Stimulated activated CD4-positive, alpha-beta T cell treated with anti-CD3 and anti-CD28 coated beads, TNF-alpha, amount 100 ng/mL, for 1 hour (primary cell): ENCODE measurements at regions not wholly inside any gene's neighbourhood (a gene's known extent, or its start where the extent isn't known, plus 50 kb on each side); places are given as distances from the start of the nearest gene placed in this dataset.

Experiments
- DNase-seq, 3 donors: peaks; one replicate each; pipeline ENCODE4 v3.0.0-alpha.2; 2020; ENCODE audit warnings: low read depth in 3 of 3, low spot score in 1 of 3

- DNase-seq: no peak
Observed at GRCh38 chr16:72284042-72284789, 112.3 kb upstream of the PMFBP1 start.

- DNase-seq: no peak
Observed at GRCh38 chr16:72282362-72282761, 110.4 kb upstream of the PMFBP1 start.

DNA sequence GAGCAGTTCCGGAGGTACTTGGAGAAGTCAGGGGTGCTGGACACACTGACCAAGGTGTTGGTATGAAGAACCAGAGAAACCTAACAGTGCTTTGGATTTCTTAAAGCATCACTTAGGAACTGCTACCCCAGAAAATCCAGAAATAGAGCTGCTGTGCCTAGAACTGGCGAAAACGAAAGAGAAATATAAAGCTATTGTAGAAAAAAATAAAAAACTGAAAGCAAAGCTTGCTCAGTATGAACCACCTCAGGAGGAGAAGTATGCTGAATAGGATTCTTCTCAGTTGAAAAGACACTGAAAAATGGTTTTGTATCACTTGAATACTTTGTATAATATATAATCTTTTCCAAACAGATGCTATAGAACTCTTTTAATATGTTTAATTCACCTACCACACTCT lies 106.3 kb upstream of the PMFBP1 start:
- no peak for DNase-seq

- no peak for DNase-seq
Observed at GRCh38 chr16:72277749-72278148, 105.8 kb upstream of the PMFBP1 start.

- no peak for DNase-seq
Observed at GRCh38 chr16:72271699-72272240, 99.8 kb upstream of the PMFBP1 start.

GRCh38 chr16:72270531-72270930 lies 98.6 kb upstream of the PMFBP1 start:
- DNase-seq: no peak

GRCh38 chr16:72266836-72267235 lies 94.9 kb upstream of the PMFBP1 start:
- no peak for DNase-seq

GRCh38 chr16:72264771-72265170 lies 92.8 kb upstream of the PMFBP1 start:
- DNase-seq: no peak

DNA sequence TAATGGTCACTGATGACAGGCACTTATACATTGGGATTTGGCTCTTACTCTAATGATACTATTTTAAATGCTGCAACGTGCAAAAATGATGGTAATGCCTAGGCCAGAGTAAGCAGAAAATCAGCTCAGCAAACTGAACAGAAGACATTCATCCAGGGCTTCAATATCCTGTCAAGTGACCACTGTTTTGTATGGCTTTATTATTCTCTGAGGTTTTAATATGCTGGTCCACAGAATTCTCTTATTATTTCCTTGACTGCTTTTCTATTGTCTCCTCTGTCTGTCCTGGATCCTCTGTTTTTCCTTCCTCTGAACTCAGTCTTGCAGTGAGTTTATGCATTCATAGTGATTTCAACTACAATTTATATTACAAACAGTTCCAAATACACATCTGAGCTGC lies 90.8 kb upstream of the PMFBP1 start:
- DNase-seq: no peak

- no peak for DNase-seq
Observed at GRCh38 chr16:72261127-72261526, 89.2 kb upstream of the PMFBP1 start.

- DNase-seq: no peak
Observed at GRCh38 chr16:72256398-72257066, 84.6 kb upstream of the PMFBP1 start.

- no peak for DNase-seq
Observed at GRCh38 chr16:72255786-72256185, 83.8 kb upstream of the PMFBP1 start.

GRCh38 chr16:72247821-72248253 lies 75.9 kb upstream of the PMFBP1 start:
- no peak for DNase-seq

DNA sequence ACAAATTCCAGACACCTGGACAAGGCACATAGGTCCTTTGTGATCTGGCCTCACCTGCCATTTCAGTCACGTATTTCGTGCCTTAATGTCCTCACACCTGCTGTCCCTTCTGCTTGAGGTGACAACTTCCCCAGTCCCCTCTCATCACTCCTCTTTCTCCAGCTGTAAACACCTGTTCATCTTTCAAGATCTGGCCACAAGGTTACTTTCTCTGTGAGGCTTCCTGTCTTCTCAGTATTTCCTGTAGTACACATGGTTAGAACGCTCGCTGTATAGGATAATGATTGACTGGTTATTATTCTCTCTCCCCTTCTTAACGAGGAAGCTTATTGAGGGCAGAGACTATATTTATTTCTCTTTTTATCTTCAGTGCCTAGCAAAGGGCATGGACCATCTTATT lies 74.5 kb upstream of the PMFBP1 start:
- no peak for DNase-seq

DNA sequence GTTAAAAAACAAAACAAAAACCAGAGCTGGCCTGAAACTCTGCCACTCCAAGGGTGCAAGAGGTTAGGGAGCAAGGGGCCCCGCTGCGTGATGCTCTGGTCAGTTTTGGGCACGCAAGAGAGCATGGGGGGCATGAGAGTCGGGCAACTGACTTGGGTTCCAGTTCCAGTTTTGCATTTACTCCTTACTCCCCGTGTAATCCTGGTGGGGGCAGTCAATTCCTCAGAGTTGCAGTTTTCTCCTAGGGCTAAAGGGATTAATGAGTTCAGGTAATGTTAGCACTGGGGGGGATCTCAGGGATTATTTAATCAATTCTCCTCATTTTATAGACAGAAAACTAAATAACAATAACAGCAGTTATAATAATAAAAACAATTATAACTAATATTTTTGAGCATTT lies 72.9 kb upstream of the PMFBP1 start:
- no peak for DNase-seq

- no peak for DNase-seq
Observed at GRCh38 chr16:72243621-72244020, 71.7 kb upstream of the PMFBP1 start.

GRCh38 chr16:72242757-72243156 lies 70.8 kb upstream of the PMFBP1 start:
- DNase-seq: no peak

DNA sequence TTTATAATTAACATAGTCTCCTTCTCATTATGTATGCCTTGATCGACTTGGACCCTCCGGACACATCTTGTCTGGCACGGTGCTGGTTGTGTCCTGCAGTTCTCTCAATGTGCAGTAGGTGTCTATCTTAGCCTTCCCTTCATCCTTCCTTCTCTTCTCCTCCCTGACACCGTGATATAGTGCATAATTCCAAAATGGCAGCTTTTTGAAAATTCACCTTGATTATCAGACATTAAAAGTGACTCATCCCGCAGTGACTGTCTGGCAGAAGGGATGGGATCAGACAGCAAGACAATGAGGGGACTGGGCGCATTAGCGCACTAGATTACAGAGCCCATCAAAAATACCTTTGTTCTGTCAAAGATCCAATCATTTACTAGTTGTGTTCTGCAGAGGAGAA lies 70.0 kb upstream of the PMFBP1 start:
- no peak for DNase-seq

GRCh38 chr16:72241008-72241407 lies 69.1 kb upstream of the PMFBP1 start:
- no peak for DNase-seq

DNA sequence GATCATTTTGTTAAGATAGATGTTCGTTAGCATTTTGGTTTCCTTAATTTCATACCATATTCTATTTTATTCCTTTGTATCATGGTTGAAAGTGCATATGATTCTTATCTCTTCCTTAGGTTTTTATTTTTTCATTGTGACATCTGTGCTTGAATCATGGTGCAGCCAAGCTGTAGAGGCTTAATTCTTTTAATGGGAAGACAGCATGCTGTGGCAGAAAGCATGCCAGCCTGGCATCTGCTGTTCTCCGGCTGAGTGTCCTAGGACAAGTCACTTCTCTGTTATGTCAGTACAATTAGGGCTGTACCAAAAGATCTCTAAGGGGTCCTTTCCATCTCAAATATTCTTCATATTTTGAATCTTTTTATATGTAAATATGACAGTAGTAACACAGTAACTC lies 68.5 kb upstream of the PMFBP1 start:
- DNase-seq: no peak

DNA sequence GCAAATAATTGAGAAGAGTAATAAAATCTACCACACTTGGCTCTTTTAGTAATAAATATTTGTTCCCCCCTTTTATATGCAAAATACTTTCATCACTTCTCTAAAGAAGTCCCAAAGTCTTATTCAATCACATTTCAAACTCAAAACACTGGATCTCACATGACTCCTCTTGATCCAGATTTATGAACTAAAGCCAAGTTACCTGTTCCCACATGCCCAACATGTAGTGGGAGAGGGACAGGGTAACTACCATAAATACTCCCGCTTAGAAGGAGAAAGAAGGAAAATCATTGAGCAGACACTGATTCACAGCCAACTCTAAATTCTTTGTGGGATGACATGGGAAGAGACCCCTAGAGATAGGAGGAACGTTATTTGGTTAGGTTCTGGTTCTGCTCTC lies 64.9 kb upstream of the PMFBP1 start:
- DNase-seq: no peak

GRCh38 chr16:72234387-72234786 lies 62.4 kb upstream of the PMFBP1 start:
- no peak for DNase-seq

GRCh38 chr16:72228014-72228413 lies 56.1 kb upstream of the PMFBP1 start:
- no peak for DNase-seq
